Activated CD4-positive, alpha-beta T cell treated with anti-CD3 and anti-CD28 coated beads, Interleukin-2, amount 50 U/mL, for 24 hours (primary cell): ENCODE measurements at regions not wholly inside any gene's neighbourhood (a gene's known extent, or its start where the extent isn't known, plus 50 kb on each side); places are given as distances from the start of the nearest gene placed in this dataset.

Experiments used
- DNase-seq, 2 donors: peaks; one replicate each; pipeline ENCODE4 v3.0.0-alpha.2; 2020; ENCODE audit warnings: low read depth in 1 of 2, low spot score in 1 of 2

DNA sequence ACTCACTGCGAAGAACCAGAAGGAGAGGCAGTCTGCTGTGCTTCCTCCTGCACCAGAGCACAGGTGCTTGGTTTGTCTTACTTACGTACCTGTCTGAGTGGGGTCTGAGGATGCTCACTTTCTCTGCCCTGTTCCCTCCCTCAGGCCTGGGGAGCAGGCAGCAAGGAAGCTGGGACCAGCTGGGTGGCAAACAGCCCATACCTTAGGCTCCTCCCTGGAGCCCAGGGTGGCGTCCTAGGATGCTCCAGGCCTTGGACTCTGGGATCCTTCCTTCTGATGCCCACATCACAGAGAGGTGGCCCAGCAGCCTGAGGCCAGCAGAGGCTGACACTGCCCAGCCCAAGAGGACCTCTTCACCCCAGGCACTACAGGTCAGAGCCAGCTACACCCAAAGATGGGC lies 593.2 kb downstream of the BRD1 start:
- DNase-seq = no peak

DNA sequence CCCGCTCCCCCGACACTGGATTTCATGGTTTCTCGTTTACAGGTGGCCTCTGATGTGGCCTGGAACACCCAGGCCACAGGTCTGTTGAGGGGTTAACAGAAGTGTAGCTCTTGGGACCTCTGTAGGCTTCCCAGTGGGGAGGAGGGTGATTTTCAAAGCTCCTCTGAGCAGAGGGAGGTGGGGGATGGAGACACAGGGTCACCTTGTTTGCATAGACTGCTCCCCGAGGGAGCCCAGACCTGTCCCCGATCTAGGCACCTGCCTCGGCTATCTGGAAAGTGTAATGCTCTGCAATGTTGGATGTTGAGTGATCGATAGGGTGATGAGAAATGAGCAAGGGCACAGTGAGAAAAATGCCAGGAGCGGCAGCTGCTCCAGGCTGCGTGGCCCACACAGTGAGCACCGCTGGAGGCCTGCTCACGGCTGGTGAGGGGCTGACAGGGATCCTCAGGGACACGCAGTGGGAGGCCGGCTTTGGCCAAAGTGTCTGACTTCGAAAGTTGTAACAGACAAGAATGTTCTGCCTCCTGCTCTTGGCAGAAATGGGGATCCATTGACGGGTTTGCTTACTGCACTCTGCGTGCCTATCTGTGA lies 594.1 kb downstream of the BRD1 start:
- DNase-seq = no peak

DNA sequence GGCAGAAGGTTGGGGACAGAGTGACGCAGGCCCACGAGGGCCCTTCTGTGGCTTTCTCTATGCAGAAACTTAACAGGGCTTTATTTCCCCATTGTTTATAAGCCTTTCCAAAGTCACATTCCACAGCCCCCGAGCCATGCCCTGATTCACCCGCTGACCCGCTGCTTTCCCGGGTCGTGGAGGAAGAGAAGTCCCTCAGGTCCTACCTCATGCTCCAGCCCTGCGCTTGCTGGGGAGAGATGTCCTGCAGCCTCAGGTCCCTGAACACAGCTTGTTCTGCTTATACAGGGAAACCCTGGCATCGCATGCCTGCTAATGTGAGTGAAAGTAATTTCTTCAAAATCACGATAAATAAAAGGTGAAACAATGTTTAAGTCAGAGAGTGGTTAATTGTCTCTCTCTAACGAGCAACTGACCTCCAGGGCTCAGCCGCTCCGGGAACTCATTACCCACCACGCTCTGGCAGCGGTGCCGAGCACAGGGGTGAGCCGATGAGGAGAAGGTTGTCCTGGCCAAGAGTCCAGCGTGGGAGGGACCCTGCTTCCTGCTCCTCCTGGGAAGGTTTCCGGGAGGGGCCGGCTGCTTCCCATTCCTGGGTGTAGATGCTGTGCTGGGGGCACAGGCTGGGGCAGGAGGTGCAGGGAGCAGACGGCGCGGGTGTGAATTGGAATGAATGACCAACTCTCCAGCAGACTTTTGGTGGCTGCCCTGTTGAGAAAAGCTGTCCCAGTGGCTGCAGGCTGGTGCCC lies 595.2 kb downstream of the BRD1 start:
- no peak for DNase-seq

DNA sequence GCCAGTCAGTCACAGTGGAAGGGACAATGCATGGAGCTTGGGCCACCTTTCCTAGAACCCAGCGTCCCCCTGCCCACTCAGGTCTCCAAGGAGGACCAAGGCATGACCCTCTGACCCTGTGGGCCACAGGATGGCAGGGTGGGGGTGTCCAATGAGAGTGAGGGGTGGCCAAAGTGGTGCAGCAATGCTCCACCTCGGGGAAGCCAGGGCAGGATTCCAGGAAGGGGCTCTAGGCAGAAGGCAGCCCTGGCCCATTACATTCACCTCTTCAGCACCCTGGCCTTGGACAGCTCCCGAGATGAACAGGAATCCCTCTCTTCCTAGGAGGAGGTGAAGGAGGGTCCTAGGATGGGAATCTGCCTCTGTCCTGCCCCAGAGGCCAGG lies 597.5 kb downstream of the BRD1 start:
- no peak for DNase-seq

DNA sequence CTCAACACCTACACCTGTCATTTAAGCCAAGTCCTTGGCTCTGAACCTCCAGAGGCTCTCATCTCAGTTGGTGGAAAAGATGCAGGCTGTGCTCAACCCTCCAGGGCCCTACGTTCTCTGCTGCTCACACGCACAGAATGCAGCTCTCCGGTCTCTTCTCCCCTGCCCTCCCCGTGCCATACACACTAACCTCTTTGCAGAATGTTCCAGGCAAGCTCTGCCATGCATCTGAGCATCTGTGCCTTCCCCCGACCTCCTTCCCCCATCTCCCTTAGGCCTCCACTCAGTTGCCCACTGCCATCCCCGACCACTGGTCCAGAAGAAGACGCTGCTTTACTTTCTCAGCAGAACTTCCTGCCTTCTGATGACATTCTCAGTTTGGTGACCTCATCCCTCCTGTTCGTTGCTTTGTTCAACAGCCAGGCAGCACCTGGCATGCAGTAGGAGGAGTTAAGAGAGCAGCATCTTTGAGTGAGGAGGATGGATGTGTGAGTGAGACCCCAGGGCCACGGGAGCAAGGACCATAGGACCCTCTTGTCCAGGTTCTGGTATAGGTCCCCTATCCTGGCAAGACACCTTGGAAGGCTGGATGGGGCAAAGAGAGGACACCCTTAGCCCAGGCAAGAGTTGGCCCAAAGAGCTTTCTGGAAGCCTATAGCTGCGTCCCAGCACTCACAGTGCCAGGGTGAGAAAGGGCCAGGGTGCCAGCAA lies 598.0 kb downstream of the BRD1 start:
- DNase-seq = no peak

DNA sequence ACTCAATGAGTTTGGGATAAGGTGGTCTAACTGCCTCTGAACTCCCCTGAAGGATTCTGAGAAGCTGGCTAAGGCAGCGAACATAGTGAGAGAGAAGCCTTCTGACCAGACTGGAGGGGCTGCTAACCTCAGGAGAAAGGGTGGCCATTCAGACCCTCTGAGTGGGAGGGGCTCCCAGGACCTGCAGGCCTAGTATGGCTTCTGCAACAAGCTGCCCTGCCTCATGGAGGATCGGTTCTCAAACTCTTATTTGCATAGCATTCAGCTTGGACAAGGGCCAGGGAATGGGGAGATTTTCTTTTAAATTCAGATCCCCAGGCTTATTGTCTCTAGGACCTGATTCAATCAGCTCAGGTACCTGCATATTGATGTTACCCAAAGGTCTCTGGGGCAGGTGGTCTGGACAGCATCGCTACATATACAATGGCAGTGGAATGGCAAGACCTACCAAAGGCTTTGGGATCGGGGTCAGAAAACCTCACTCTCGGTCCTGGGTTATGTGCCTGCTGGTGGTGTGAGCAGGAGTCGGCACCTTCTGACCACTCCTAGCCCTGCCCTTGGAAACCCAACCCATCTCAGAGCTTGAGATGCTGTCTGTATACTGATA lies 599.1 kb downstream of the BRD1 start:
- DNase-seq = no peak

DNA sequence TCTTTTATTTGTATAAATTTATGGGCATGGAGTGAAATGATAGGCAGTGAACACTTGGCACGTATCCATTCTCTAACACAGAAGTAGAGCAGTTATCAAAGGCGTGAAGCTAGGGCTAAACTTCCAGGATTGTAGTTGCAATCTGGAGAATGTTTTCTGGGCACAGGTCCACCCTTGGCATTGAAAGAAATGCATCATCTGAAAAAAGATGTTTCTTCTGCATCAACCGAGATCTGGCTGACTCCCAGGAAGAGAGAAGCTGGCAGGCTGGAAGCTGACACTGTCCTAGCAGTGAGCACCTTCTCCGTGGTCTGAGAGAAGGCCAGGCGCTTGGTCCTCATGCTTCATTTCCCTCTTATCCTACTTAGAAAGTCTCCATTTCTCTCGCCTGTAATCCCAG lies 600.0 kb downstream of the BRD1 start:
- no peak for DNase-seq

DNA sequence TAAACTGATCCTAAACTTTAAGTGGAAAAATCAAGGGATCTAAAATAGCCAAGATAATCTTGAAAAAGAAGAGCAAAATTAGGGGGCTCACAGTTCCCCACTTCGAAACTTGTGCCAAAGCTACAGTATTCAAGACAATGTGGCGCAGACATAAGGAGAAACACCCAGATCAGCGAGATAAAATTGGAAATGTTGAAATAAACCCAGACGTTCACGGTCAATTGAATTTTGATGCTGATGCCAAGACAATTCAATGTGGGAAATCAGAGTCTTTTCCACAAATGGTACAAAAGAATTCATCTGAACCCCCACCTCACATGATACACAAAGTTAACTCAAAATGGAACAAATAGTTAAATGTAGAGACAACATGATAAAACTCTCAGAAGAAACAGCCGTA lies 601.6 kb downstream of the BRD1 start:
- no peak for DNase-seq

DNA sequence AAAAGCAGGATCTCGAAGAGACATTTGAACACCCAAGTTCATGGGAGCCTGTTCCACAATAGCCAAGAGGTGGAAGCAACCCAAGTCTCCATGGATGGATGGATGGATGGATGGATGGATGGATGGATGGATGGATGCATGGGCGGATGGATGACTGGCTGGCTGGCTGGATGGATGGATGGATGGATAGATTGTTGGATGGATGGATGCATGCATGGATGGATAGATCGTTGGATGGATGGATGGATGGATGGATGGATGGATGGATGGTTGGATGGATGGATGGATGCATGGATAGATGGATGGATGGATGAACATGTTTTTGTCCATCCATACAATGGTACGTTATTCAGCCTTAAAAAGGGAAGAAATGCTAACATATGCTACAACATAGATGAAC lies 603.4 kb downstream of the BRD1 start:
- DNase-seq = no peak

DNA sequence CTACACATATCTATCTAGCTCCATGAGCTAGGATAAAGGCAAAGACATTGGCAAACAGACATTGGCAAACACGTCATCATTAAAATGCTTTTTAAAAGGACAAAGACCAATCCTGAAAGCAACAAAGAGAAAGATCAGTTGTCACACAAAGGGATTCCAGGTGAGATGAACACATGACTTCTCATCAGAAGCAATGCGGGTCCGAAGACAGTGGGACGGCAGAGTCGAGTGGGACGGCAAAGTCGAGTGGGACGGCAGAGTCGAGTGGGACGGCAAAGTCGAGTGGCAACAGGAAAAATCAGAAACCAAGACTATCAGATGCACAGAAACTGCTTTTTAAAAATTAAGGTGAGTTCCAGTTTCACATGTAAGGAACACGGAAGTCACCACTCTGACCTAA lies 609.5 kb downstream of the BRD1 start:
- DNase-seq = no peak

DNA sequence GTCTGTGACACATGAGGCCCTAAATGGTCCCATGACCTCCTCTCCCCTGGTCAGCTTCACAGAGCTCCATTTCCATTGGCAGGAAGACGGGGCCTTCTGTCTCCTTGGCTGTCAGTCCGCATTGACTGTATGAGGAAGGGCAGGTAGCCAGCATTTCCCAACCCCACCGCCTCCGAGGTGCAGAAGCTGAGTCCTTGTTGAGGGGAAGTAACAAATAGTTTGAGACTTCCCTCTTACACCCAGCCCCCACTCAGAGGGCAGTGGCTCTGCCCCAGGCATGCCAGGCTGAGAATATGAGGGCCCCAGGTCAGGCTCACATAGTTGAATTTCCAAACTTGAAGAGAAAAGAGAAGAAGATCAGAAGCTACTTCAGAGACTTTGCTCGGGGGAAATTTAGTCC lies 611.1 kb downstream of the BRD1 start:
- DNase-seq = no peak

DNA sequence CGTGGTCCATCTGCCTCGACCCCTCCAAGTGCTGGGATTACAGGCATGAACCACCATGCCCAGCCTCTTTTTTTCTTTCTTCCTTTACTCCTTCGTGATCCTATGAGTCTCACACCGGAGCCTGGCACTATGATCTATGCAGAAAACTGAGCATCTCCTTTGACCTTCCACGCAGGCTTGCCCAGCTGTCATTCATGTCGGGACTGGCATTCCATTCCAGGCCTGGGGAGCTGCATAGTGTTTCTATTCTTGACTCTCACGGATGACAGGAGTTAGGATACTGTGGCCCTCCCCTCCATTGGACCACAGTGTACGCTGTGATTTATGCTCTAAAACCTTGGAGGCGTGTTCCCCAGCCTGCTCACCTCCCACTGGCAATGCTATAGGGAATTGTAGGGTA lies 611.8 kb downstream of the BRD1 start:
- no peak for DNase-seq

DNA sequence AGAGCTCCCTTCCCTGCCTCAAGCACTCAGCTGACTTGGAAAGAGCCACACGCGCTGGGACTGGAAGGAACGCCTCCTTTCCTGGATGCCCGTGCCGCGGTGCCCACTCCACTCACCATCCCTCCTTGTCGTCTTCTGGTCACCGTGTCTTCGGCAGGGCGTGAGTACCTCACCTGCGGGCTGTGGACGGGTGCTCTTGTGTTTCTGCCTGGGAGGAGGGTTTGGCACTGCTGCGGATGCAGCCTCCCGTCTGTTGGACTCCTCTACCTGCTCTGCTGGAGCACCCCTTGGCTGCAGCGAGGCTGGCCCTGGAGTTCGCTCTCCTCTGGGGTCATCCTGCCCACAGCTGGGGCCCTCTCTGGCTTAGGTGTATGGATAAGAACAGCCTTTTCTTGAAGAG lies 612.7 kb downstream of the BRD1 start:
- DNase-seq = no peak

DNA sequence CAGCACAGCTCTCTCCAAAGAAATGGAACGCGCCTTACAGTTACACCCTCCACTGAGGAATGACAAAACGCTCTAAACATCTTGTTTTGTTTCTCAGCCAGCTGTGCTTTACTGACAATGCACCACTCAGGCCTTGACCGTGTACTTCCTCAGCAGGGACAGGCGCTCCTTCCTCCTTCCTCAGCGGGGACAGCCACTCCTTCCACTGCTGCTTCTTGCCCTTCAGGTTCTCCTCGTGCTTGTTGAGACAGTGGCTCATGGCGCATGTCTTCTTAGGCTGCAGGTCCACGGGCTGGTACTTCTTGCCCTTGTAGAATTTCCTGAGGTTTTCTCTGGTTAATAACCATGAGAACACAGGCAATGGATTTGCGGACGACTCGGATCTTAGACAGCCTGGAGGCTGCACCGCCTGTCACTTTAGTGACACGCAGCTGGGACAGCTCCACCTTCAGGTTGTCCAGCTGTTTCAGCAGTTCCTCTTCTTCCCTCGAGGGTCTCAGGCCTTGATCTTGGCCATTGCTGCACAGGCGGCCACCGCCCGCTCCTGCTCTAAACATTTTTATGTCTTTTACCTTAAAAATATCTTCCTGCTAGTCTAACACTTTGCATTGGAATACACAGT lies 613.8 kb downstream of the BRD1 start:
- no peak for DNase-seq

DNA sequence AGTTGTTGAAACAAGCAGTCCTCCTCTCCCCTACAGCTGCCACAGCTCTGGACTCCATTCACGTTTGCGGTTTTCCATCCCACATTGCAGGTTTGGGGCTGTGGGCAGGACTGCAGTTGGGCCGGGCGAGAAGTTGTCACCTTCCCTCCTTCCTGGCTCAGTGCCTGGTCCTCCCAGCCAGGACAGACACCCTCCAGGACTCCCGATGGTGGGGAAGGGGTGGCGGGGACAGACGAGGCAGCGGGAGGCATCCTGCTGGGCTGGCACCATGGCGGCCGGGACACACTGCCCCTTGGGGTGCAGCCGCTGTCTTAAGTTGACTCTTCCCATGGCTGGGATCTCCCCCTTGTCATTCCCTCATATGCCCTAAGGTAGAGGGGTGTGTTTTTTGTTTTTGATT lies 615.2 kb downstream of the BRD1 start:
- DNase-seq = no peak

DNA sequence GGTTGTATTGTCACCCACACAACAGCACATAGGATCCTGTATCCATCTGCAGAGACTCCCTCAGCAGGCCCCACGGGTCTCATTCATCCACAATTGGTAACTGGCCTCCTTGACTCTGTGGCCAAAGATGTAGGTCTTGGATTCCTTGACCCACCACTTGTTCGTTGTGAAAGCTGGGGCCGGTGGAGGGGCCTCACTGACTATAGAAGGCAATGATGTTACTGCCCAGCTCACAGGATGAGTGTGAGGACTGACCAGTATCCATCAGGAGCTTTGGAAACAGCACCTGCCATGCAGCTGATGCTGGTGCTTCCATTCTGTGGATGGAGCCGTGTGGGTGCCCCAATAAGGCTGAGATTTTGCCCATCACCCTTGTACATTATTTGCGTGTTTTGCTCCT lies 615.7 kb downstream of the BRD1 start:
- no peak for DNase-seq

DNA sequence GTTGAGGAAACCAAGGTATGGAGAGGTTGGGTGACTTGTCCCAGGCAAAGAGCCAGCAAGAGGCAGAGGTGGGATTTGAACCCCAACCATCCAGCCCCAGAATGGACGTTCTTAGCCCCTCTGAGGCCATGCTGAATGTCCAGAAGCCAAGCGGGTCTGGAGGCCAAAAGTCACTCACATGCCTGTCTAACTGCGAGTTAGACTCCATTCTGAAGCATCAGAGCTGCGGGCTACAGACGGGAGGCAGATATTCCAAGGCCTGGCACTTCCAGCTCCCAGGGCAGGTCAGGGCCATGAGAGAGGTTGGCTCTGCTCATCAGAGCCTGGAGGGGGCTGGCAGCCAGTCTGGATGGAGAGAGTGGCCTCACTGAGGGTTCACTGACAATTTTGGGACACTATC lies 616.5 kb downstream of the BRD1 start:
- no peak for DNase-seq

DNA sequence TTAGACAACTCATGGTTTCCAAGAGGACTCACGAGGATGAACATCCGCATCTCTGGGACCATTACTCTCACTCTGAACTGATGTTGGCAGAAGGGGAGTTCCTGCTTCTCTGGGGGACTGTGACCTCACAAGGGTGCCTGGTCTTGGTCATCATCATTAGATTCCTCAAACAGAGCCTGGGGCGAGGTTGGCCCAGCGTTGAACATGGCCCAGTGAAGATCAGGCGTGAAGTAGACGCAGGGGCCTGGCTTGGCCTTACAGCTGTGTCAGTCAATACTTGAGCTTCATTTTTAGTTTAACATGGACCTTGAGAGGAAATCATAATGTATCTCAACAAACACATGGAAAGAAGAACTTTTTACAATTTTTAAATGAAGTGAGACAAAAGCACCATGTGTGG lies 617.1 kb downstream of the BRD1 start:
- no peak for DNase-seq

DNA sequence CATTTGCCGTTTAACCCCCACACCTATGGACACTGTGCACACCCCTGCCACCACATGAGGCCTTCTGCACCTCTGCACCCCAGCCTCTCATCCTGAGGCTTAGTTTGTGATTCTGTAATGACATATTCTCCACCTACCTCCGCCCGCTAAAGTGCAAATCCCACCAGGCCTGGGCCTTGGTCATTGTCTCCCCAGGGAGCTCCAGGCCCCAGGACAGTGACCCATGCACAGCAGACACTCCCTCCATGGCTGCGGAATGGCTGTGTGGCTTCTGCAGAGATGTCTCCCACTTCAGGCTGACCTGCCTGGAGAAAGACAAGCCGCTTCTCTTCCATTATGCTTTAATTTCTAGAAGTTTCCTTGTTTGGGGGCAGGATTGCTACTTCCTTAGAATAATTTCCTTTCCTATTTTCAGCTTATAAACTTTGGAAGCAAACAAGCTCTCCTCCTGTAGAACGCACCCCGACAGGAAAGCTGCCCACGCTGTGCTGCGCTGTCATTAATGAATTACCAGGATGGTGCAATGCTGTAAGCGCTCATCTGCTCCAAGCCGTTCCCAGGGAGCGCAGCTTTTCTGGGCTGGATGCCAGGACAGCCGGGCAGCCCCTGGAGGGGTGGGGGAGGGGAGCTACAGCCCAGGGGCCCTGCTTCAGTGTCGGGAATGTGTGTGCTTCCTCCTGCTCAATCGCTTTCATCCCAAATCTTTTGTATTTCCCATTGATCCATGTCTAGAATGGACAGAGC lies 618.0 kb downstream of the BRD1 start:
- DNase-seq = no peak

DNA sequence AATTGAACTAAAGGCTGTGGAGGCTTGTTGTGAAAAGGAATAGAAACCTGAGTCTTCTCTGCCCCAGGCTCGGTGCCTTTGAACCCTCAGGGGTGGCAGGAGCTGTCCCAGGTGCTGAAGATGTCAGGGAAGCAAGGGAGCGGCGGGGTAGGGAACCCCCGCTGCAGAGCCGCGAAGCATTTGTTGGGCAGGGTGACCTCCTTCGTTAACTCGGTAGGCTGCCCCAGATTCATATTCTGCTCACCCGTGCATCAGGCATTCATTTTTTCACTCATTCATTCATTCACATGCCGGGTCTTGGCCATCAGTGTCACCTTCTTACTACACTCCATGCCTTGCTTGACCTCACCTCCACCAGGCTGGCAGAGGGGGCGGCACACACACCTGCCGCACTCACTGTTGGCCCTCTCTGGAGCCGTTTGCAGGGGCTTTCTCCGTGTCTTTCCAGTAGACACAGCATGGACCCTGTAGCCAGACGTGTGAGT lies 618.9 kb downstream of the BRD1 start:
- no peak for DNase-seq

DNA sequence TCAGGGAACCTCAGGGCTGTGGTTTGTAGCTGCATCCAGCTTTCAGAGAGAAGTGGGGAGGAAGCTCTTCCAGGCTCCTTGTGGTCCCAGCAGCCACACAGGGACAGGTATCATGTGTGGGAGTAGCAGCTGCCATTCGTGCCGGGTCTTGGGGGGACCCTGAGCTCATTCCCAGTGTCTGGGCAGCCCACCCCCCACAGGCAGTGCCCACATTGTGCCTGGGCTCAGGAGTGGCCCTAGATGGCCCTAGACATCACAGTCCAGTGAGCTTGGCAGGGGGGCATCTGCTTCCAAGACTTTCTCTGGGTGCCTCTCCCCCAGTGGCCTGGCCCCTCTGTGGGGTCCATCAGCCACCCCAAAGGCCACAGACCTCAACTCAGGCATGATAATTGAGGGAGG lies 619.7 kb downstream of the BRD1 start:
- no peak for DNase-seq
